OCI-LY1 (cell line): ENCODE measurements at regions not wholly inside any gene's neighbourhood (a gene's known extent, or its start where the extent isn't known, plus 50 kb on each side); places are given as distances from the start of the nearest gene placed in this dataset.

ENCODE experiments used
- H2AFZ ChIP-seq: fragments of 200-600 bp; sonication (generic), shearing (Covaris generic); 2 replicates; pipeline ENCODE4 v1.6.0; 2014; ENCODE audit warnings: antibody characterized with exemption, mild to moderate bottlenecking, low read length
- H3F3A ChIP-seq: fragments of 200-600 bp; sonication (generic), shearing (Covaris generic); 2 replicates; pipeline ENCODE4 v1.6.0; 2014; ENCODE audit warnings: mild to moderate bottlenecking, antibody characterized with exemption, low read length, moderate library complexity; ENCODE audit not compliant: insufficient read depth
- H3K27ac ChIP-seq: fragments of 200-600 bp; sonication (generic); 2 replicates; pipeline ENCODE4 v1.5.1; 2014; ENCODE audit warnings: low read length, mixed run types, mild to moderate bottlenecking, low read depth; ENCODE audit not compliant: poor library complexity, severe bottlenecking
- H3K27me3 ChIP-seq: fragments of 200-600 bp; sonication (generic); 2 replicates; pipeline ENCODE4 v1.6.0; 2014; ENCODE audit warnings: antibody characterized with exemption, mild to moderate bottlenecking, low read length, moderate library complexity; ENCODE audit not compliant: insufficient read depth
- H3K36me3 ChIP-seq: fragments of 200-600 bp; sonication (generic); 2 replicates; pipeline ENCODE4 v1.6.1; 2014; ENCODE audit warnings: mild to moderate bottlenecking, antibody characterized with exemption, low read length, moderate library complexity, mixed read lengths; ENCODE audit not compliant: insufficient read depth
- H3K4me1 ChIP-seq: fragments of 200-600 bp; sonication (generic); 2 replicates; pipeline ENCODE4 v1.5.1; 2014; ENCODE audit warnings: mild to moderate bottlenecking, low read length, moderate library complexity; ENCODE audit not compliant: insufficient read depth, severe bottlenecking
- H3K4me2 ChIP-seq: fragments of 200-600 bp; sonication (generic), shearing (Covaris generic); 2 replicates; pipeline ENCODE4 v1.6.1; 2014; ENCODE audit warnings: low read length
- H3K4me3 ChIP-seq: fragments of 200-600 bp; sonication (generic); 2 replicates; pipeline ENCODE4 v1.5.1; 2014; ENCODE audit warnings: low read length, low read depth, mild to moderate bottlenecking, mixed read lengths; ENCODE audit not compliant: poor library complexity, severe bottlenecking
- H3K79me2 ChIP-seq: fragments of 200-600 bp; shearing (Covaris generic); 2 replicates; pipeline ENCODE4 v1.6.1; 2016; ENCODE audit warnings: mixed run types, low read length, mixed read lengths; ENCODE audit not compliant: insufficient read depth
- H3K9ac ChIP-seq: fragments of 200-600 bp; sonication (generic), shearing (Covaris generic); 2 replicates; pipeline ENCODE4 v1.6.1; 2014; ENCODE audit warnings: mild to moderate bottlenecking, low read length, mixed read lengths
- H3K9me2 ChIP-seq: fragments of 200-600 bp; sonication (generic), shearing (Covaris generic); 2 replicates; pipeline ENCODE4 v1.6.1; 2014; ENCODE audit warnings: low read depth, mild to moderate bottlenecking, low read length, mixed read lengths
- H3K9me3 ChIP-seq: fragments of 200-600 bp; shearing (Covaris generic); 2 replicates; pipeline ENCODE4 v1.6.1; 2014; ENCODE audit warnings: low read length, mixed read lengths
- H4K20me1 ChIP-seq: fragments of 200-600 bp; sonication (generic), shearing (Covaris generic); 2 replicates; pipeline ENCODE4 v1.6.0; 2016; ENCODE audit warnings: mild to moderate bottlenecking, low read length; ENCODE audit not compliant: insufficient read depth
- CTCF ChIP-seq: fragments of 200-600 bp; sonication (generic), shearing (Covaris generic); IDR thresholded peaks from 2 replicates; pipeline ENCODE4 v1.5.1; 2017; ENCODE audit warnings: mild to moderate bottlenecking, antibody characterized with exemption, low read length, moderate library complexity, mixed read lengths
- EZH2 ChIP-seq: fragments of 200-600 bp; sonication (generic), shearing (Covaris generic); IDR thresholded peaks from 2 replicates; pipeline ENCODE4 v1.8.0; 2017; ENCODE audit warnings: borderline replicate concordance, mixed run types, mild to moderate bottlenecking, antibody characterized with exemption, low read length, moderate library complexity, mixed read lengths

- Histone ChIP-seq H3K9me3 (no peaks in the 10 kb centered on the region), H3K4me1 (no peaks in the 10 kb centered on the region), H3K4me2 (no peak overlapping the region), H3K27me3 (no peaks in the 10 kb centered on the region; the same call in 1 of the 2 replicates), H3K36me3 (no peaks in the 10 kb centered on the region), H3K27ac (no peak overlapping the region), H3K4me3 (no peak overlapping the region), H3F3A (no peaks in the 10 kb centered on the region), H2AFZ (no peak overlapping the region), H3K9ac (no peak overlapping the region), H3K79me2 (no peaks in the 10 kb centered on the region), H3K9me2 (no peaks in the 10 kb centered on the region), H4K20me1 (no peaks in the 10 kb centered on the region)
- TF ChIP-seq CTCF (no peak), EZH2 (no peak)
Measured at GRCh38 chr2:120892967-120893667, 157.4 kb downstream of the GLI2 start.

GRCh38 chr2:120893811-120894584, 158.3 kb downstream of the GLI2 start:
- H3K9me2 ChIP-seq, result no peaks in the 10 kb centered on the region
- H2AFZ ChIP-seq, result no peak overlapping the region
- no peaks in the 10 kb centered on the region; the same call in 1 of the 2 replicates for H3K27me3 ChIP-seq
- H3K36me3 ChIP-seq, result no peaks in the 10 kb centered on the region
- no peak overlapping the region for H3K9ac ChIP-seq
- no peak overlapping the region for H3K4me3 ChIP-seq
- no peak overlapping the region for H3K4me2 ChIP-seq
- H3K79me2 ChIP-seq, result no peaks in the 10 kb centered on the region
- no peaks in the 10 kb centered on the region for H3F3A ChIP-seq
- H3K9me3 ChIP-seq, result no peaks in the 10 kb centered on the region
- no peaks in the 10 kb centered on the region for H4K20me1 ChIP-seq
- TF ChIP-seq CTCF, result no peak
- no peak for TF ChIP-seq EZH2
- no peak overlapping the region for H3K27ac ChIP-seq
- no peaks in the 10 kb centered on the region for H3K4me1 ChIP-seq

- TF ChIP-seq EZH2 (no peak), CTCF (no peak)
- Histone ChIP-seq H3K27me3 (no peaks in the 10 kb centered on the region; the same call in 1 of the 2 replicates), H3K4me1 (no peaks in the 10 kb centered on the region), H3K9me2 (no peaks in the 10 kb centered on the region), H3K27ac (no peak overlapping the region), H3K36me3 (no peaks in the 10 kb centered on the region), H3K9ac (no peak overlapping the region), H3K4me3 (no peak overlapping the region), H4K20me1 (no peaks in the 10 kb centered on the region), H3K4me2 (no peak overlapping the region), H3K79me2 (no peaks in the 10 kb centered on the region), H2AFZ (no peak overlapping the region), H3K9me3 (no peaks in the 10 kb centered on the region), H3F3A (no peaks in the 10 kb centered on the region)
Measured at GRCh38 chr2:120894966-120895365, 159.3 kb downstream of the GLI2 start.
